A673 (cell line): ENCODE measurements at regions not wholly inside any gene's neighbourhood (a gene's known extent, or its start where the extent isn't known, plus 50 kb on each side); places are given as distances from the start of the nearest gene placed in this dataset.

ENCODE experiments used
- BruUV-seq: library from RNA; stranded (reverse); fragments of 400-500 nt; replicated peaks from 2 replicates; lab custom pipeline; 2021; lab: Mats Ljungman, UMichigan
- CTCF ChIA-PET: fragments of 300-600 bp; sonication (Branson Sonifier 250); formaldehyde crosslinking; loops from one replicate; lab custom pipeline; 2022; ENCODE audit warnings: antibody characterized with exemption; lab: Charles Lee
- POLR2A ChIA-PET: fragments of 300-600 bp; sonication (Branson Sonifier 250); formaldehyde crosslinking; loops from one replicate; lab custom pipeline; 2022; ENCODE audit warnings: antibody characterized with exemption; ENCODE audit not compliant: low non-redundant PET; lab: Charles Lee
- DNase-seq: peaks from one replicate; pipeline ENCODE4 v3.0.0-alpha.2; 2015; ENCODE audit warnings: low spot score
- H3K27ac ChIP-seq: fragments of 200-600 bp; sonication (generic); 2 replicates; pipeline ENCODE4 v1.5.1; 2016; ENCODE audit warnings: mixed run types, low read depth, mild to moderate bottlenecking, mixed read lengths, antibody characterized with exemption, low read length; ENCODE audit not compliant: poor library complexity, severe bottlenecking
- H3K27me3 ChIP-seq: fragments of 200-600 bp; sonication (generic); replicated peaks from 2 replicates; pipeline ENCODE4 v1.6.1; 2017; ENCODE audit warnings: mixed run types, low read depth, mild to moderate bottlenecking, mixed read lengths, antibody characterized with exemption, low read length; ENCODE audit not compliant: insufficient read depth, poor library complexity
- H3K36me3 ChIP-seq: fragments of 200-600 bp; sonication (generic); 2 replicates; pipeline ENCODE4 v1.6.1; 2016; ENCODE audit warnings: mixed run types, mild to moderate bottlenecking, mixed read lengths, antibody characterized with exemption, low read length; ENCODE audit not compliant: insufficient read depth, poor library complexity, severe bottlenecking
- H3K4me1 ChIP-seq: fragments of 200-600 bp; sonication (generic); 2 replicates; pipeline ENCODE4 v1.6.1; 2017; ENCODE audit warnings: mixed run types, mild to moderate bottlenecking, mixed read lengths, antibody characterized with exemption, low read length; ENCODE audit not compliant: insufficient read depth, poor library complexity, severe bottlenecking
- H3K4me3 ChIP-seq: fragments of 200-600 bp; sonication (generic); 2 replicates; pipeline ENCODE4 v1.5.1; 2016; ENCODE audit warnings: low read depth, mixed run types, mild to moderate bottlenecking, mixed read lengths, low read length; ENCODE audit not compliant: poor library complexity, severe bottlenecking
- H3K9me3 ChIP-seq: fragments of 200-600 bp; sonication (generic); 2 replicates; pipeline ENCODE4 v1.6.1; 2016; ENCODE audit warnings: mixed run types, low read depth, mild to moderate bottlenecking, mixed read lengths, antibody characterized with exemption, low read length; ENCODE audit not compliant: poor library complexity, severe bottlenecking
- EZH2 ChIP-seq: fragments of 200-600 bp; sonication (generic); IDR thresholded peaks from 2 replicates; pipeline ENCODE4 v1.6.1; 2017; ENCODE audit warnings: borderline replicate concordance, low read depth, mild to moderate bottlenecking, mixed read lengths, antibody characterized with exemption, low read length; ENCODE audit not compliant: poor library complexity, severe bottlenecking
- intact Hi-C: fragments of 100-400 bp; cut with micrococcal nuclease; formaldehyde crosslinking; loops from one replicate; pipeline ENCODE4 v1.10.0; 2022; ENCODE audit not compliant: unreplicated experiment
- TF ChIP-seq, protein P1 (sequence below): fragments of 300-800, 200-600 bp; sonication (generic); conservative IDR thresholded peaks from 2 replicates; pipeline ENCODE4 v1.5.1; 2017; ENCODE audit warnings: low read depth, mild to moderate bottlenecking, antibody characterized with exemption, low read length, moderate library complexity, mixed read lengths

DNA sequence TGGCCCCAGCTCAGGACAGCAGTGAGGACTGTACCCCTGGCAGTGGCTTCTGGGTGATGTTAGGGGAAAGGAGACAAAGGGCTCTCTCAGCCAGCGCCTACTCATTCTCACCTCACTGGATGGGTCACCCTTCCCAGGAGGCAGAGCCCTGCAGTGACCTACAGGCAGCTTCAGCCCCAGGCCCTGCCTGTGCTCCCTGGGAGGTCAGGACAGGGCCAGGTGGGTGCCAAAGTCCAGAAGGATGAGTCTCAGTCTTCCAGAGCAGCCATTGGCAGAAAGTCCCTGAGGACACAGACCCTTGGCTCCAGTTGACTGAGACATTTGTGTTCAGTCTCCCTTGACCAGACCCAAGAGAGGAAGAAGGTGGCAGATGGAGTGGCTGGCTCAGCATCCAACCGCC, 75.1 kb downstream of the TEX51 start:
- TF ChIP-seq, protein P1, sequence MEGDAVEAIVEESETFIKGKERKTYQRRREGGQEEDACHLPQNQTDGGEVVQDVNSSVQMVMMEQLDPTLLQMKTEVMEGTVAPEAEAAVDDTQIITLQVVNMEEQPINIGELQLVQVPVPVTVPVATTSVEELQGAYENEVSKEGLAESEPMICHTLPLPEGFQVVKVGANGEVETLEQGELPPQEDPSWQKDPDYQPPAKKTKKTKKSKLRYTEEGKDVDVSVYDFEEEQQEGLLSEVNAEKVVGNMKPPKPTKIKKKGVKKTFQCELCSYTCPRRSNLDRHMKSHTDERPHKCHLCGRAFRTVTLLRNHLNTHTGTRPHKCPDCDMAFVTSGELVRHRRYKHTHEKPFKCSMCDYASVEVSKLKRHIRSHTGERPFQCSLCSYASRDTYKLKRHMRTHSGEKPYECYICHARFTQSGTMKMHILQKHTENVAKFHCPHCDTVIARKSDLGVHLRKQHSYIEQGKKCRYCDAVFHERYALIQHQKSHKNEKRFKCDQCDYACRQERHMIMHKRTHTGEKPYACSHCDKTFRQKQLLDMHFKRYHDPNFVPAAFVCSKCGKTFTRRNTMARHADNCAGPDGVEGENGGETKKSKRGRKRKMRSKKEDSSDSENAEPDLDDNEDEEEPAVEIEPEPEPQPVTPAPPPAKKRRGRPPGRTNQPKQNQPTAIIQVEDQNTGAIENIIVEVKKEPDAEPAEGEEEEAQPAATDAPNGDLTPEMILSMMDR: no peak
- TF ChIP-seq EZH2: no peak
- intact Hi-C loops: loop anchor here (2.0 to 5.0 kb wide), 2 partner anchors 77 to 196 kb away; no protein-coding TSS in a partner anchor
- Histone ChIP-seq H3K4me1 (peaks cover 27% of the 10 kb centered on the region), H3K36me3 (no peaks in the 10 kb centered on the region), H3K27ac (no peak overlapping the region), H3K27me3 (no peaks in the 10 kb centered on the region), H3K4me3 (no peak overlapping the region), H3K9me3 (no peaks in the 10 kb centered on the region)
- POLR2A ChIA-PET: no interaction called here
- BruUV-seq: no TSS peak
- DNase-seq: no peak
- CTCF ChIA-PET: no interaction called here

DNA sequence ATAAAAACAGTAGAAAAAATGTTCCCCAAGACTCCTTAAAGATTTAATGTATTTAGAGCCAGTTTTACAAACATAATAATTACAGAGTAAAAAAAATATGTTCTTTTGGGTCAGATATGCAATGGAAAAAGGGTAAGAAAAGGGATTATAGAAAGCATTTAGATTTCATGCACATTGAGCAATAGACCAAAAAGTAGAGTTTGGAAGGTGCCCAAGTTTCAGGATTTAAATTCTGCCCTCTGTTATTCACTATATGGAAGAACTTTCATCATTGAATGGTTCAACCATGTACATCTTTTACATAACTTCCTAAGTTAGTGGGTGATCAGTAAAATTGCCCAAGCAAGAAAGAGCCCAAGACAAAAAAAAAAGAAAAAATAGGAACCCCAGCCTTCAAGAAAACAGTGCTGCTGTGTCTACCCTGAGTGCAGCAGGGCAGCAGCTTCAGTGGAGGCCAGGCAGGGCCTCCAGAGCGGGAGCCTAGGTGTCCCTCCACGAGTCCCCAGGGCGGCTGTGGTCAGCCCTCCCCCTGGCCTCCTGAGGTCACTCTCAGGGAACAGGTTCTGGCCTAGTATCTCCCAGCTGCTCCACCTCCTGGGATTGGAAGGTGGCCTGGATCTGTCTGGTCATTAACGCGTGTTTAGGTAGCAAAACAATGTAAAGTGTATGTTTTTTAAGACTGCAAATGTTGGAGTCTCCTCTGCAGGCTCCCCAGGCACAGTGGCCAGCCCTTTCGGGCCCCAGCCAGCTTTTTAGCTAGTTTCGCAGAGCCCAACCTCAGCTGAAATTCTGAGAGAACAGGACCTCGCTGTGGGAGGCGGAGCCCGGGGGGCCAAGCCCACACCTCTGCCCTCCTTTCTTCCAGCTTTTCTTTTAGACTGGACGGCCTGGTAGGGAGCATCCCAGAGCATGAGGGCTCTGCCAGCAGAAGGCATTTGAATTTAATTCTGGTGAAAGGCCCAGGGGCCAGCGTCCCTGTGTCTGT, 77.3 kb downstream of the TEX51 start:
- BruUV-seq: no TSS peak
- peak; percentile 45 for DNase-seq
- CTCF ChIA-PET: no interaction called here

DNA sequence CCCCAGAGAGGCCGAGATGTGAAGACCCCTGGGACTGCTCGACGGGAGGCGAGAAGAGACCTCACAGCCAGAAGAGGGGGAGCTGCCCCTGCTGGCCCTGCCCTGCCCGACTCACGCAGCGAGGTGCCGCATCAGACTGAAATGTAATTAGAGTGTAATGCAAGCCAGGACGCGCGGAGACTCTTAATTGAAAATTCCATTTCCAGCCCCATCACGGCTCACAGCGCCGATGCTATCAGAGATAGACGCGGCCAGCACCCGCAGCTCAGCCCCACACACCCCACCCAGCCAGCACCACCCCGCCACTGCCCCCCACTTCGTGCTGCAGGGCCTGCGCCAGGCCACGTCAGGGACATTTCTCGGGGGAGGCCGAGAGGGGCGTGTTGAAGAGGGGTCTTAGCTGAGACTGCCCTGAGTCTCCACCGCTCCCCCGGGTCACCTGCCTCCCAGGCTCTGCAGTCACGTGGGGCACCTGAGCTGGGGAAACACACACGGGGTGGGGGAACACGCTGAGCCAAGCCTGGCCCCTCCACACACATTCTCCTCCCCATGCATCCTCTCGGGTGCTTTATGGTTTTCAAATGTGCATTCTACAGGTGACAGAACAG, 78.1 kb downstream of the TEX51 start:
- Histone ChIP-seq H3K27me3 (no peaks in the 10 kb centered on the region), H3K4me3 (no peak overlapping the region), H3K36me3 (no peaks in the 10 kb centered on the region), H3K27ac (peak overlapping the region; percentile 10), H3K4me1 (peaks cover 15% of the 10 kb centered on the region), H3K9me3 (no peaks in the 10 kb centered on the region)
- TF ChIP-seq, protein P1: no peak
- no peak for TF ChIP-seq EZH2
- intact Hi-C loops: no loop called here
- ChIA-PET CTCF (no interaction called here), POLR2A (no interaction called here)
- DNase-seq: no peak
- no TSS peak for BruUV-seq

More for the DNA sequence above, 77.3 kb downstream of the TEX51 start:
- H3K4me3 ChIP-seq: no peak overlapping the region
- H3K27ac ChIP-seq: peak overlapping the region; percentile 67
- TF ChIP-seq EZH2: no peak
- TF ChIP-seq, protein P1: no peak
- no peaks in the 10 kb centered on the region for H3K36me3 ChIP-seq
- no peaks in the 10 kb centered on the region for H3K9me3 ChIP-seq
- intact Hi-C loops: loop anchor here (2.0 kb wide), 1 partner anchor 75 kb away; no protein-coding TSS in a partner anchor
- H3K4me1 ChIP-seq: peaks cover 23% of the 10 kb centered on the region
- no peaks in the 10 kb centered on the region for H3K27me3 ChIP-seq
- POLR2A ChIA-PET: no interaction called here
